ENCODE measurements at regions not wholly inside any gene's neighbourhood (a gene's known extent, or its start where the extent isn't known, plus 50 kb on each side); places are given as distances from the start of the nearest gene placed in this dataset.

DNA sequence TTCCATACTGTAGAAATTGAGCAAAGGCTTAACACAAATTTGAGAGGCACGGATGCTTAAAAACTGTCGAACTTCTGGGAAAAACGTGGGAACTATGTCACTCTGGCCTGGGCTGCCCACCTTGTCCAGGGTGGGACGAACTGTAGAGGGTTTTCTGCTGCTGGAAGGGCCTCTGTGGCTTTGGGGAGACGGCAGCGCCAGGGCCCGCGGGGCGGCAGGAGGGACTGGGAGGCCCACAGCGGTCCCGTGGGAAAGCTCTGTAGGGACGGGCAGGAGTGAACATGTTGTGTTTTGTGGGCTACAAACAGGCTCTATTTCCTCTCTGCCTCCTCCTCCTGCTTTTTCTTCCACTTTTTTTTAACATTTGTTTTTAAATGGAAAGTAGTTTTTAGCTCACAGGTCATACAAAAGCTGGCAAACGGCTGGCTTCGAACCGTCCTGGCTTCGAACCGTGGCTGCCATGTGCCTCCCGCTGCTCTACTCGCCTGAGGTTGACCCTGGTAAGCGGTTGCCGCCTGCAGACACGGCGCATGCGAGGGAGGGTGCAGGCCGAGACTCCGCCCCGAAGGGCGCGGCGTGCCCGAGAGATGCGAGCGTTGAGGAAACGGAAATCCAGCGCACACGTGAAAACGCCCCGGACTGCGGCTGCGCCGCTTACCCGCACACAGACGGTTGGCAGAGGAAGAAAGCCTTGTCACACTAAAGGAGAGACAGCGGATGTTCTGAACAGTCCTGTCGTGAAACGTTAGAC is 382.3 kb upstream of the ZFP42 start:
- H3K27ac ChIP-seq (ENCODE audit: low read depth in 1 of 2, low read length in 1 of 2) = no peak overlapping the region
- no peak for DNase-seq
- 94 to 96% methylated on average over 46 of the region's 46 CpGs for WGBS, 2 donors
- no peaks in the 10 kb centered on the region for H3K36me3 ChIP-seq (ENCODE audit: control insufficient read depth in 4 of 4, insufficient read depth in 4 of 4, low read length in 4 of 4)
- TF ChIP-seq CTCF (IDR thresholded peaks at IDR 0.05; ENCODE audit: control extremely low read depth, extremely low read depth) = no peak
- no peak overlapping the region for H3K4me3 ChIP-seq
- ATAC-seq (ENCODE audit: insufficient read depth, low FRiP score) = no peak
- no peaks in the 10 kb centered on the region for H3K4me1 ChIP-seq (ENCODE audit: control insufficient read depth in 5 of 5, insufficient read depth in 5 of 5, low read length in 5 of 5)
- no peaks in the 10 kb centered on the region for H3K9me3 ChIP-seq (ENCODE audit: control insufficient read depth in 4 of 4, insufficient read depth in 3 of 4, low read length in 3 of 4)
- H3K27me3 ChIP-seq (ENCODE audit: control insufficient read depth in 3 of 3, insufficient read depth in 3 of 3, low read length in 2 of 3) = no peaks in the 10 kb centered on the region
- no peak overlapping the region for H3K9ac ChIP-seq (ENCODE audit: insufficient read depth in 1 of 2, low read length in 2 of 2)

- no peaks in the 10 kb centered on the region for H3K4me1 ChIP-seq (ENCODE audit: control insufficient read depth in 5 of 5, insufficient read depth in 5 of 5, low read length in 5 of 5)
- H3K27ac ChIP-seq (ENCODE audit: low read depth in 1 of 2, low read length in 1 of 2) = no peak overlapping the region
- no peaks in the 10 kb centered on the region for H3K27me3 ChIP-seq (ENCODE audit: control insufficient read depth in 3 of 3, insufficient read depth in 3 of 3, low read length in 2 of 3)
- no peaks in the 10 kb centered on the region for H3K9me3 ChIP-seq (ENCODE audit: control insufficient read depth in 4 of 4, insufficient read depth in 3 of 4, low read length in 3 of 4)
- DNase-seq (no peak), ATAC-seq (ENCODE audit: insufficient read depth, low FRiP score) (no peak)
- no peak for TF ChIP-seq CTCF (IDR thresholded peaks at IDR 0.05; ENCODE audit: control extremely low read depth, extremely low read depth)
- WGBS, 2 donors = 63 to 68% methylated on average over 1 of the region's 1 CpG
- H3K4me3 ChIP-seq = no peak overlapping the region
- no peak overlapping the region for H3K9ac ChIP-seq (ENCODE audit: insufficient read depth in 1 of 2, low read length in 2 of 2)
- H3K36me3 ChIP-seq (ENCODE audit: control insufficient read depth in 4 of 4, insufficient read depth in 4 of 4, low read length in 4 of 4) = no peaks in the 10 kb centered on the region
Measured at GRCh38 chr4:187615972-187616371, 379.6 kb upstream of the ZFP42 start.

DNA sequence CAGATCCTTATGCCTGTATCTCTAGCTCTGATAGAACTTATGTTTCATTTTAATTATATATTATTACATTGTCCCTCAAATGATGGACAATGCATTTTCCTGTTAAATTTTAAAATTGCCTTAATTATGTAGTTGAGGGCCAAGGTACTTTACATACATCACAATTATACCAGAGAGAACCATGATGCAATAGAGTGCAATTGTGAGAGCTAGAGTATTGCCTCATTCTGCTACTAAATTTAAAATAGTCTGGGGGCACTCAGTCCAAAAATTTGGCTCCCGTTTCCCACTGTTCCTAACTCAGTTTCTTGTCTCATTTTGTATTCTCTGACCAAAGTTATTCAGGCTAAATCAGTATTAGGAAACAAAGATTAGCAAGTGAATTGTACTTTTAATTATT is 378.5 kb upstream of the ZFP42 start:
- Histone ChIP-seq H3K36me3 (ENCODE audit: control insufficient read depth in 4 of 4, insufficient read depth in 4 of 4, low read length in 4 of 4) (no peaks in the 10 kb centered on the region), H3K27me3 (ENCODE audit: control insufficient read depth in 3 of 3, insufficient read depth in 3 of 3, low read length in 2 of 3) (no peaks in the 10 kb centered on the region), H3K4me1 (ENCODE audit: control insufficient read depth in 5 of 5, insufficient read depth in 5 of 5, low read length in 5 of 5) (no peaks in the 10 kb centered on the region), H3K4me3 (no peak overlapping the region), H3K9me3 (ENCODE audit: control insufficient read depth in 4 of 4, insufficient read depth in 3 of 4, low read length in 3 of 4) (no peaks in the 10 kb centered on the region), H3K27ac (ENCODE audit: low read depth in 1 of 2, low read length in 1 of 2) (no peak overlapping the region), H3K9ac (ENCODE audit: insufficient read depth in 1 of 2, low read length in 2 of 2) (no peak overlapping the region)
- TF ChIP-seq CTCF (IDR thresholded peaks at IDR 0.05; ENCODE audit: control extremely low read depth, extremely low read depth) = no peak
- DNase-seq = peak in 1 of 3 donors; percentile 17
- no peak for ATAC-seq (ENCODE audit: insufficient read depth, low FRiP score)
- 56 to 68% methylated on average over 1 of the region's 1 CpG for WGBS, 2 donors
